ENCODE measurements at regions not wholly inside any gene's neighbourhood (a gene's known extent, or its start where the extent isn't known, plus 50 kb on each side); places are given as distances from the start of the nearest gene placed in this dataset.

DNA sequence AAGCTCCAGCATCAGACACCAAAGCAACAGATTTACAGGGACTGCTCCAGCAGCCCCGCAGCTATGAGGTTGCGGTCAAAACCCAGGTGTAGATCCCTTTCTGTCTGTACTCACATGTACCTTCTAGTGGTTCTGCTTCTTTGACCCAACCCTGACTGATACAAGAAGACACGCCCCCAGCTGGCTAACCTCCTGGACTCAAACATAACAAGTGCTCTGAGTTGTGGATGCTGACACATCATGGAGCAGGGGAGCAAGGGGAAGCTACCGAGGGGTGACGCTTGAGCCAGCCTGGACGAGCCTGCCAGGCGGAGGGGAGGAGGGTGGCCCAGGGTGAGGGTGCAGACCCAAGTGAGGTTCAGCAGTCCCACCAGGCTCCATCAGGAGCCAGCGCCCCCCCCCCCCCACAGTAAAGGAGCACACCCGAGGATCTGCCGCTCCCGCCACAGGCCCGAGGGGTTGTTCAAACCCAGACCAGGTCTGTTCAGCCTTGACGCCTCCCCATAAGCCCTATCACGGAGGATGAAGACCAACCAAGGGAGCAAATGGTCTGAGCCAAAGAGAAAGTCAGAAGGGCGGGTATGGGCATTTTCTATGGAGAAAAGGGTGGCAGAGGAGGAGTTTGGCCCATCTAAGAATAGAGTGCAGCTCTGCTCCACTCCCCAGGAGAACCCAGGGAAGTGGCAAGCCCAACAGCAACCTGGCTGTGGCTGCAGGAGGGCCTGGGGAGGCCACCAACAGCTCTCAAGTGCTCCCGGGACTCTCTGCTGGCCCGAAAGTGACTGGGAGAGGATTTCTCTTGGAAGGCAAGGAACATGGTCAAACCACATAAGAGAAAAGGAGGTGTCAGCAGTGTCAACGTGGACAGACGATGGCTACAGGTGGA is 229.4 kb downstream of the BCL11B start:
- no peak for DNase-seq (ENCODE audit: low spot score)
- in situ Hi-C loops (cut with MboI; ENCODE audit: low sequenced_read_pairs, unreplicated experiment), result no loop called here
- TF ChIP-seq, protein P1, sequence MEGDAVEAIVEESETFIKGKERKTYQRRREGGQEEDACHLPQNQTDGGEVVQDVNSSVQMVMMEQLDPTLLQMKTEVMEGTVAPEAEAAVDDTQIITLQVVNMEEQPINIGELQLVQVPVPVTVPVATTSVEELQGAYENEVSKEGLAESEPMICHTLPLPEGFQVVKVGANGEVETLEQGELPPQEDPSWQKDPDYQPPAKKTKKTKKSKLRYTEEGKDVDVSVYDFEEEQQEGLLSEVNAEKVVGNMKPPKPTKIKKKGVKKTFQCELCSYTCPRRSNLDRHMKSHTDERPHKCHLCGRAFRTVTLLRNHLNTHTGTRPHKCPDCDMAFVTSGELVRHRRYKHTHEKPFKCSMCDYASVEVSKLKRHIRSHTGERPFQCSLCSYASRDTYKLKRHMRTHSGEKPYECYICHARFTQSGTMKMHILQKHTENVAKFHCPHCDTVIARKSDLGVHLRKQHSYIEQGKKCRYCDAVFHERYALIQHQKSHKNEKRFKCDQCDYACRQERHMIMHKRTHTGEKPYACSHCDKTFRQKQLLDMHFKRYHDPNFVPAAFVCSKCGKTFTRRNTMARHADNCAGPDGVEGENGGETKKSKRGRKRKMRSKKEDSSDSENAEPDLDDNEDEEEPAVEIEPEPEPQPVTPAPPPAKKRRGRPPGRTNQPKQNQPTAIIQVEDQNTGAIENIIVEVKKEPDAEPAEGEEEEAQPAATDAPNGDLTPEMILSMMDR (IDR thresholded peaks at IDR 0.05; ENCODE audit: borderline replicate concordance, control extremely low read depth, extremely low read depth, insufficient read depth, missing control alignments), result no peak

DNA sequence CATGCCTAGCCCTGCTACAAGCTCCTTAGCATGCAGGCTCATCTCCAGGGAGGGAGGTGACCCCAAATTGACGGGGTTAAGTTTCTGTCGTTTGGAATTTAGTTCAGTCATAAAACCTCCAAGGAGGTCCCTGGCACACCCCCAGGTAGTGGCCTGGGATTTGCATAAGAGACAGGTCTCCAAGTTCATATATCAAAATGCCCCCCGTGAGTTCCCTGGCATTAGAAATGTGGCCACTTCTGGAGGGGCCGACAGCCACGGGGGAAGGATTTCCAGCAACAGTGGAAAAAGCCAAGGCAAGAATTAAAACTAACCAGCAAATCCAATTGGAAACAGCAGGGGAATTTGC is 228.8 kb downstream of the BCL11B start:
- no peak for DNase-seq (ENCODE audit: low spot score)
- TF ChIP-seq, protein P1 (IDR thresholded peaks at IDR 0.05; ENCODE audit: borderline replicate concordance, control extremely low read depth, extremely low read depth, insufficient read depth, missing control alignments), result no peak
- in situ Hi-C loops (cut with MboI; ENCODE audit: low sequenced_read_pairs, unreplicated experiment), result no loop called here

DNA sequence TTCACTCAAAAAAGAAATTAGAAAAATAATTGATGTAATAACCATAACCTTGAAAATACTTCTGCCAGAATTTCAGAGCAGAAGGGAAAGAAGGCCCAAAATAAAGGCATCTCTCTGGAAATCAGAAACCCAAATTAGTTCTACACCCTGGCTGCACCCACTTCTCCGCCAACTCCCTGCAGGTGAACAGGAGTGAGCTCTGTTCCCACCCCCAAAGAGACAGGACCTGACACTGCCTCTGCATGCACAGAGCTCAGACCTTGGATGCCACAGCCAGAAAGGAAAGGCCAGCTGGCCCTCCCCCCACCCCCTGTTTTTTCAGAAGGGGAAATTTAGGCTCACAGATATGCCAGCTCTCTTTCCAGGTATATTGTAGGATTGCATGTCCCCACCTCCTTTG is 228.2 kb downstream of the BCL11B start:
- in situ Hi-C loops (cut with MboI; ENCODE audit: low sequenced_read_pairs, unreplicated experiment), result no loop called here
- TF ChIP-seq, protein P1 (IDR thresholded peaks at IDR 0.05; ENCODE audit: borderline replicate concordance, control extremely low read depth, extremely low read depth, insufficient read depth, missing control alignments), result no peak
- DNase-seq (ENCODE audit: low spot score), result no peak

DNA sequence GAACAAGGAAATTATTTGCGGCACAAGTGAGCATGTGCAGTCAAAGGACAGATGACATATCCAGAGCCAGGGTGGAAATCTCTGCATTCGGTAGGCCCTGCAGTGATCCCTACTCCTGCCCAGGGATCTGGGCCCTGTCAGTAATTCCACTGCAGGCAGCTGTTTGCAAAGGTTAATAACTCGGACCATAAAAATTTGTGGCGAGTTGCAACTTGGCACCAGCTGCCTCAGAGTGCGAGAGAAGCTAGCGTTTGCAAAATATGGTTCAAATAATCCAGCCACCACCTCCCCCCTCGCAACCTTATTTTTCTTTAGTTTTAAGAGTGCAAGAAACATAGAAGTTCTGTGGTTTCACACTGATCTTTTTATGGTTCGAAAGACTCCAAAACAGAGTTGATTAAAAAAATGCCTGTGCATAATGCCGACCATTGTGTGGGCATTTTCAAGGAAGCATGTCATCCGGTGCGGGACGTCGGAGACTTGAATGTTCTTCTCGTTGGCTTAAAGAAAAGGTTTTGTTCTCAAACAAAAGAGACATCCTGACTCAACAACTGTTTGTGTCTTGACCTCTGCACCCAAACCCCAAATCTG is 224.5 kb downstream of the BCL11B start:
- in situ Hi-C loops (cut with MboI; ENCODE audit: low sequenced_read_pairs, unreplicated experiment), result no loop called here
- TF ChIP-seq, protein P1 (IDR thresholded peaks at IDR 0.05; ENCODE audit: borderline replicate concordance, control extremely low read depth, extremely low read depth, insufficient read depth, missing control alignments), result no peak

DNA sequence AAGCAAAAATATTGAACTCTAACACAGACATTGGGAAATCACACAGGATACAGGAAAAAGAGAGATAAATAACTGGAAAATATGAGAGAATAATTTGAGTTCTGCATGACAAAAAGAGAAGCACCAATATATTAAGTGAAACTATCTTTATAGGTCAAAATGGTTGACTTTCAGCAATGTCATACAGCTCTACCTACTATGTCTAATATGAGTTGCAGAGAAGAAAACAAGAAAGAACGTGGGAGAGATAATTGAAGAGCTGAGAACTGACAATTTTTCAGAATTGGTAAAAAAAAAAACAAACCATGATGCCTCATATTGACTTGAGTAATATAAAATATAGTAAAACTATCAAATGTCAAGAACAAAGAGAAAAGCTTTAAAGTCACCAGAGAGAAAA is 221.7 kb downstream of the BCL11B start:
- TF ChIP-seq, protein P1 (IDR thresholded peaks at IDR 0.05; ENCODE audit: borderline replicate concordance, control extremely low read depth, extremely low read depth, insufficient read depth, missing control alignments), result no peak
- DNase-seq (ENCODE audit: low spot score), result no peak
- in situ Hi-C loops (cut with MboI; ENCODE audit: low sequenced_read_pairs, unreplicated experiment), result no loop called here

More for the DNA sequence above, 224.5 kb downstream of the BCL11B start:
- DNase-seq (ENCODE audit: low spot score), result no peak

DNA sequence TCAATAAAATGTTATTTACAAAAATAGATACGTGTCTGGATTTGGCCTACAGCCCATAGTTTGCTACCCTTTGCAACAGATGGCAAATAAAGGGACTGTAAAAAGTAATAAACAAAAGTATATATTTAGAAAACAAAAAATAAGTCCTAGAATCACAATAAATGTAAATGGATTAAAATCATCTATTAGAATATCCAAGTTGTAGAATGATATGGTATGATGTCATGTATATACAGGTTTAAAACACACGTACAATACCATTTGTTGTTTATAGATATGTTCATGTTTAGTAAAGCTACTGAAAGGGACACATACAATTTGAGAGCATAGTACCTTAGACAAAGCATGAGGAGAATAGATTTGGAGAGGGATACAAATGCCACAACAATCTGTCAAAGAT is 219.5 kb downstream of the BCL11B start:
- TF ChIP-seq, protein P1 (IDR thresholded peaks at IDR 0.05; ENCODE audit: borderline replicate concordance, control extremely low read depth, extremely low read depth, insufficient read depth, missing control alignments), result no peak
- in situ Hi-C loops (cut with MboI; ENCODE audit: low sequenced_read_pairs, unreplicated experiment), result no loop called here
- DNase-seq (ENCODE audit: low spot score), result no peak
